Stimulated activated CD8-positive, alpha-beta memory T cell treated with anti-CD3 and anti-CD28 coated beads, Interleukin-7, amount 100 ng/mL, for 48 hours (primary cell): ENCODE measurements at regions not wholly inside any gene's neighbourhood (a gene's known extent, or its start where the extent isn't known, plus 50 kb on each side); places are given as distances from the start of the nearest gene placed in this dataset.
A peak's percentile ranks its signal among the peaks of the same experiment; 100 is the strongest.

Source experiments
- DNase-seq, 2 donors: peaks; one replicate each; pipeline ENCODE4 v3.0.0-alpha.2; 2020; ENCODE audit warnings: low read depth in 1 of 2; ENCODE audit errors: extremely low read depth in 1 of 2

DNA sequence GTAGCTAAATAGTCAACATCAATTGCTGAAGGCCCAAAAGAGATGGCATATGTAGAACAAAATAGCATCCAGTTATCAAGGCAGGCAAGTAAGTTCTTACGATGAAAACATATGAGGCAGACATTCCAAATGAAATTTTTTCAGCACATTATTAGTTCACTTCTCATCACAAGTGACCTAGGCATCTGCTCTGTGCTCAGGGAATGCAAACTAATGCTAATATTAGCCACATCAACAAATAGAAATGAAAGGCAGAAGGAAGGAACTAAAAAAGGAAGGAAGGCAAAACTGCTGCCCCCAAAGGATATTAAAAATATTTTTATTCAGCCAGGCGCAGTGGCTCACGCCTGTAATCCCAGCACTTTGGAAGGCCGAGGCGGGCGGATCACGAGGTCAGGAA is 51.2 kb upstream of the ROCK1 start:
- DNase-seq: no peak

DNA sequence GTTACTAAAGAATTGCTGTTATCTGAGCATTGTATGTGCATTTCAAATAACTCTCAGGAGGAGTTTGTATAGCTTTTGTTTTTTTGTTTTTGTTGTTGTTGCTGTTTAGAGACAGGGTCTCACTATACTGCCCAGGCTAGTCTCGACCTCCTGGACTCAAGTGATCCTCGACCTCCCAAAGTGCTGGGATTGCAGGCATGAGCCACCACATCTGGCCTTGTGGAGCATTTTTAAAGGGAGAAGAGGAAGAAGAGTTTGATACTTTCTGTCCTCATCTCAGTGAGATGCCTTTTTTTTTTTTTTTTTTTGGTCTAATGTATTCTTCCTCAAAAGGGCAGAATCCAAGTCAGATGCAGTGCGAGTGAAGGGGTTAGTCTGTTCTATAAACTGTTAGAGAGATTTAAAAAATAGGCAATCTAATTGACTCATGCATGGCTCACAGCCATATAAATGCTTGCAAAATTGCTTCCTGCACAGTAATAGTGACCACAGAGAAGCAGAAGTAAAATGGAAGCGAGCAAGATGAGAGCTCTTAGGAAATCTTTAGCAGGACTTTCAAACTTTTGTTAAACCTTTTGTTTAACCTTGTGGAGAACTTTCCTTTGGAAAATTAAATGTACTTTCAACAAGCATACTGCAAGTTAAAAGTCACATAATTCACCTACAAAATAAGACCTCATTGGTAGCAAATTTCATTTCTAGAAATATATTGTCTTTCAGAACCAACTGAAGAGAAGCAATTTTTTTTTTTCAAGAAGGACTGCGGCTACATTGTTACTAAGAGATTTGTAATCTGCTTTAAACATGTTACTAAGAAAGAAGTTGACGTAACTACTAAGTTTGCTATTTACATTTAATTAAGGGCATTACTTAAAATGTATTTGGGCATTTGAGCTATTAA is 52.3 kb upstream of the ROCK1 start:
- no peak for DNase-seq

DNA sequence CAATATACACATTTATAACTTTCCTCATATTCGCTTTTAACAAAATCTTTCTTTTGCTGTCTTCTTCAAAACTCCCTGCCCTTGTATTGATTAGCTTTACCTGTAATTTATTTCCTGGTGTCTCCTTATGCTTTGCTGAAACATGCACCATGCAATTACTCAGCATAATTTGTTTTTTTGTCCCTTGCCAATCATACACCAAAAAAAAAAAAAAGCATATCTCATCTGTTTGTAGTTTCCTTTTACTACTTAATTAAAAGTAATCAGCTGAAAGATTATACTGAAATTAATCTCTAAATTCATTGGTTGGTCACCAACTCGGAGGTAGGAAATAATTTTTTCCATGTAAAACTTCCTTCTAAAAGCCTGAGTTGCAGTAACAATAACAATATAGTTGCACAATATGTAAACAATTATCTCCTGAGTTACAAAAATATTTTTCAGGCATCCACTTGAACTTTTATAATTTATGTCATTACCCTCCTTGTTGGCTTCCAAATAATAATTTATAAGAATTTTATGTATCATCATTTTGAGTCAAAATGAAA is 53.0 kb upstream of the ROCK1 start:
- no peak for DNase-seq

DNA sequence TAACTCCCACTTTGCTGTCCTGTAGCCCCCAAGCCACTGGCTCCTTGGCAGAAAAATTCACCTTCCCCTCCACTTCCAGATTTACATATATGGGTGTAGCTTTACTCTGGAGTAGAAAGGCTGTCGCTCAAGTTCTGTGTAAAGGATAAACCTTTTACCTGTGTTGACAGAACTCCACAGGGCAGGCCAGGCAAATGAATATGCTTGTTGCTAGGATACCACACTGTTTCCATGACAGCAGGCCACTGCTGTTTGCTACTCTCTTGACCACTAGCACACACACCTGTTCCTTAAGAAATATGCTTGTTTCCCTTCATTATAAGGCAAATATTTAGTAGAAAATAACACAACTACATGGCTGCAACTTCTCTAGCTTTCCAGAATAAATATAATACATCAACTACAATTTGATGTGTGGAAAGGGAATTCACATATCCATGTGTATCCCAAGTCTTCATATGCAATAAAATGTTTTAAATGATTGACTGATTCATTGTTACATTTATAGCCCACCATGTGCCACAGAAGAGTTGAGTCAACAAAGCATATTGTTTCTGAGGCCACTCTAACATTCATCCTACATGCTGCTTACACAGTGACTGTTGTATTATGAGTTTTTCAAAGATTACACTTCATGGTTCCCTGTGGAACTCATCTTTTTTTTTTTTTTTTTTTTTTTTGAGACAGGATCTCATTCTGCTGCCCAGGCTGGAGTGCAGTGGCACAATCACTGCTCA is 56.2 kb upstream of the ROCK1 start:
- no peak for DNase-seq

DNA sequence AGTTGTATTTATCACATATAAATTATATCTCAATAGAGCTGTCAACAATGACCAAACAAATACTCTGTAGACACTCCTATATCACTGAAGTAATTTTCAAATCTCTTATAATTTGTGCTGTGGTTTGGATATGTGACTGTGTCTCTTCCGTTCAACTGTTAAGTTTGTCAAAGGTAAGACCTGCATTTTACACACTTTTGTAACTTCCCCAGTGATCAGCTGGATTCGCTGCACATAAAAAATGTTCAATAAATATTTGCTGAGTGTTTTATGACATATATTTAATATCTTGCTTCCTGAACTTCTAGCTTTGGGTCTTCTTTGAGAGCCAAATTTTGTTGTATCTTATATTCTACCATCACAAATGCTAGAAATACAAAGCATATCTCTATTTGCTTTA is 57.3 kb upstream of the ROCK1 start:
- no peak for DNase-seq

DNA sequence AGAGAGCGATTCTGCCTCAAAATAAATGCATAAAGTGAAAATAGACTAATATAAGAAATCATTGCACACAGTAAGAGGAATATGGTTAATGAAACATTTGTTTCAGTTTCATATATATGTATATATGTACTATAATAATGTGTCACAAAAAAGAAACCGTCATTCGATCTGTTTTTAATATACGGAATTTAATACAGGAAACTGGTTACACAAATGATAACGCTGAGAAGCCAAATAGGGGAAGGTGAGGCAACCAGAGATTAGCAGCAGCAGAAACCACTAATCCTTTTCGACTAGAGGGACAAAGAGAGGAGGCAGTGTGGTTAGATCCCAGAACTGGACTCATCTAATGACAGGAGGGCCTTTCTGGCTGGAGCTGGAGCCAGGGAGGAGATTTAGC is 64.2 kb upstream of the GREB1L start:
- no peak for DNase-seq

DNA sequence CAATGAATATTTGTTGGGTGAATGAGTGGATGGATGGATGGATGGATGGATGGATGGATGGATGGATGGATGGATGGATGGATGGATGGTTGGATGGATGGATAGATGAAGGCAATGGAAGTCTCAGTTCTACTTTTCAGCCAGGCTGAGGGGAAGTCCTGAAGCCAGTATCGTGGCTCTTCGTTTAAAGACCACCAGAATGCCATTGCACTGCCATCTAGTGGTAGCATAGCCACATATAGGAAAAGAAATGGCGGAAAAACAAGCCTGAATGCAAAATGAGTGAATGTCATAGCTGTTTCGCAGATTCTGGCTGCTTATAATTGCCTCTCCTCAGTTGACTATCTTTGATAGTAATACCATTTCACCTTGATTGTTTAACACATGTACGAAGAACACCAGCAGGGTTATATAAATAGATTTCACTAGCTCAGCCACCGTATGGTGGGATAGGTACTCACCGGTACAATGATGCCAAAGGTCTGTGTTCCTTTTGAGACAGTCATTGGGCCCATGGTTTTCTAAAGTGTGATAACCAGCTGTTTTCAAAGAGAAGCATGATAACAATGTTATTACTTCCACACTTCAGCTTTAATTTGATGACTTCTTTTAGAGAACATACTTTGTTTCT is 62.3 kb upstream of the GREB1L start:
- DNase-seq: peak in 1 of 2 donors; percentile 15

DNA sequence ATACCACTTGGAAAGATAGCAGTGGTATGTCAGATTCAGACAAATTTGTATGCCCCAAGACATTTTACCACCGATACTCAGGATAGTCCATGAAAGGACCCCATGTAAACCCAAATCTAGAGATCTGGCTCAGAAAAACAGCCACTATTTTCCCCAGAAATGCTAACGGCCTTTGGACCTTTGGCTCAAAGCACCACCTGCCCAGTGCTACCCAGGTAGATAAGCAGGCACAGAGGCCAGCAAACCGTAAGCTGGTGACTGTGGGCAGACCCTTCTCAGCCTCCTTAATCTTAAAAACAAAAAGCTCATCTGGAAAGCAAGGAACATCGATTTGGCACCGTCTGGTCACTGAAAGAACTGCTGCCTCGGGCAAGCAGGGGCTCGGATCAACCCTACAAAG is 61.4 kb upstream of the GREB1L start:
- DNase-seq: no peak

DNA sequence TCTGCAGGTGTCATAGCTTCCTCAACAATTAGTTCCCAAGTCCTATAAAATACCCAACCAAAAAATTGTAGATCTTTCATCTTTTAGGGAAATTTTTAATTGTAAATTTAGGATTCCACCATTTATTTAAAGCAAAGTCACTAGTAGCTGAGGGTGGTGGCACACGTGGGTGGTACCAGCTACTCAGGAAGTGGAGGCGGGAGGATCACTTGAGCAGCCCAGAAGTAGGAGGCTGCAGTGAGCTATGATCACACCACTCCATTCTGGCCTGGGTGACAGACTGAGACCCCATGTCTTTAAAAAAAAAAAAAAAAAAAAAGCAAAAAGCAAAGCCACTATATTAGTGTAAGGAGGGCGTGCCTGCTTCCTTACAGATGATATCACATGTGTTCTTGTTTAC is 60.3 kb upstream of the GREB1L start:
- no peak for DNase-seq

DNA sequence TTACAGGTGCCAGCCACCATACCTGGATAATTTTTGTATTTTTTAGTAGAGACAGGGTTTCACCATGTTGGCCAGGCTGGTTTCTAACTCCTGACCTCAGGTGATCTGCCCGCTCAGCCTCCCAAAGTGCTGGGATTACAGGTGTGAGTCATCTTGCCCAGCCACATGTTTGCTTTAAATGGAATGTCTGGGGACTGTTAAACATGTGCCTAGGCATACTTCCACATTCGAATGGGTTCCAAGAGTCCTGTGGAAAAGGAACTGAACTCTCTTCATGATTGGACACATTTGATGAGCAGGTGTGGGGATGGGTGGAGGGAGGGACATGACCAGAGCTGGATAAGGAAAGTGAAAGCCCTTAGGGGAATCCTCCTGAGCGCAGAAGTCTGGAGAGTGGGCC is 58.4 kb upstream of the GREB1L start:
- DNase-seq: no peak

DNA sequence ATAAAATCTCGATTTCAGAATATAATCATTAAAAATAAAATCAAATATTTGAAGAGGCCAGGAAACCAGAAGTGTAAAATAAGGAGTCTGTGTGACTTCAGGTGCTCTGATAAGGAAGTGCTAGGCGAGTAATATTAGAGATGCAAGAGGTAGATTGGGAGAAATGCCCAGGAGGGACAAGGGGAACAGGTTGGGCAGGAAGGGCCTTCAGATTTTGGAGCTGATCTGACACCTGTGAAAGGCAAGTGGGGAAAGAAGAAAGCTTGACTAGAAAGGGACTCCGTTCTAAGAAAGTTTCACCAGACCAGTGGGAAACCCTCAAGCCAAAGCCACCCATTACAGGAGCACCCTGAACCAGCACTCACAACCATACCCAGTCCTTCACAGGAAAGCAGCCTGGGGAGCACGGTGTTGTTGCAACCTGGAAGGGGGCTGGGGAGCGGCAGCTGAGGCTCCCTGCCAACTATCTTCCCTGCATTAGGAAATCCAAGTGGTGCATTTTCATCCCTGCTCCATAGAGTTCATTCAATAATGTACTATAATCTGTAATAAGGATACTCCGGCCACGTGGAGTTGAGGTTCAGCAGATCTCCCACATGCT is 57.5 kb upstream of the GREB1L start:
- no peak for DNase-seq

DNA sequence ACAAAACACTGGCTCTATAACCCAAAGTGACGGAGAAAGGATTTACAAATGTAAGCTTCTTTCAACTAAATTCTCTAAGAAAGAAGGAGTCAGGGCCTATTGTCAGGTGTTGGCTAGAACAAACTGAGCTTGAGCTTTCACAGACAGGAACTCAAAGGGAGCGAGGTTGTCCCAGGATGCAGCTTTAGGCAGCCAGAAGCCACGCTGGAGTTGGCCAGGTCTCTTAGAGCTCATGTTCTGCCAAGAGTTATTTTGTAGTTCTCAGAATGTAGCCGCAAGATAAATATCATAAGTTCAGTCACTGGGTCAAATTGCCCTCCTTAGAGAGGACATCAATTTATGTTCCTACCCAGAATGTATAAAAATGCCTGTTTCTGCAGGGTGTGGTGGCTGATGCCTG is 54.1 kb upstream of the GREB1L start:
- no peak for DNase-seq

DNA sequence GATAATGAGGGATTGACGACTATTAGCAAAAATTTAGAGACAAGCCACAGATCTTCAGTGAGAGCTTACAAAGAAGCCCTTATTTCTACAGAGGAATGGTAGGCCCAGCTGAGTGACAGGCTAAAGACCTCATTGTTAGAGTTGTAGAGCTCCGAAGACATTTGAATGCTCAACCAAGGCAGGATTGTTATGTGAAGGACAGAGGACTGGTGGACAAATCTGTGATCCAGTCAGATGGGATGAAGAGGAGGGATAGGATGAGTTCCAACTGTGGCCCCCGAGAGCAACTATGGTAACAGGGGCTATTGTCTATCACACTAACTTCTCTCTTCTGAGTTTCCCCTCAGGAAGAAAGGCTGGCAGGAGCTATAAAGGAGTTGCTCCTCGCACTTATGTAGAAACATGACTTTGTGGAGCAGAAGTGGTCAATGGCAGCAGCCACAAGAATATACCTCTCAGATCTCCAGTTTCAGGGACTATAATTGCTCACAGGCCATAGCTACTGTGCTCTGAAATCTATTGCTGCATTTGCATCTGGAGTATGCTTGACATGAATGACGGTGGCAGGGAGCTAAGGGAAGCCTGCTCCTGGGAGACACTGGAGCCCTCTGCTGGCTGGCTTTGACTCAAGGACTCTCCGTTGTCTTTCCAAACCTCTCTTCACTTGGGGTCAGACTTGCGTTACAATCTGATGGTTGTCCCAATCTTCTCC is 50.3 kb upstream of the GREB1L start:
- DNase-seq: no peak
